Activated T-helper 1 cell treated with anti-CD3 and anti-CD28 coated beads, Interleukin-12 subunit alpha, Interleukin-12 subunit beta, Interleukin-2, Interleukin-4 antibody, amounts not matched to agents 30 ng/mL and 10 ng/mL and 1 ng/mL, durations not matched to agents 14 hours and 24 hours and 36 hours (primary cell): ENCODE measurements at regions not wholly inside any gene's neighbourhood (a gene's known extent, or its start where the extent isn't known, plus 50 kb on each side); places are given as distances from the start of the nearest gene placed in this dataset.

ENCODE experiments used
- DNase-seq: peaks from one replicate; pipeline ENCODE4 v3.0.0; 2021; ENCODE audit warnings: low spot score
- H3K27ac Mint-ChIP-seq: one replicate; pipeline ENCODE4 v1.8.0; 2021; ENCODE audit warnings: mild to moderate bottlenecking, mixed read lengths
- H3K27me3 Mint-ChIP-seq: one replicate; pipeline ENCODE4 v1.8.0; 2022; ENCODE audit warnings: mild to moderate bottlenecking, moderate library complexity, mixed read lengths; ENCODE audit not compliant: insufficient read depth
- H3K36me3 Mint-ChIP-seq: one replicate; pipeline ENCODE4 v1.8.0; 2021; ENCODE audit warnings: low read depth, mixed read lengths
- H3K4me1 Mint-ChIP-seq: one replicate; pipeline ENCODE4 v1.8.0; 2021; ENCODE audit warnings: low read depth, mixed read lengths
- H3K4me3 Mint-ChIP-seq: one replicate; pipeline ENCODE4 v1.8.0; 2021; ENCODE audit warnings: mild to moderate bottlenecking, moderate library complexity, mixed read lengths
- H3K9me3 Mint-ChIP-seq: one replicate; pipeline ENCODE4 v1.8.0; 2021; ENCODE audit warnings: mixed read lengths
- intact Hi-C: fragments of 100-400 bp; cut with micrococcal nuclease; formaldehyde crosslinking; loops from one replicate; pipeline ENCODE4 v1.15.1; 2024

- Mint-ChIP-seq H3K27ac (no peak overlapping the region), H3K4me3 (no peak overlapping the region), H3K36me3 (no peaks in the 10 kb centered on the region), H3K9me3 (peaks cover 21% of the 10 kb centered on the region), H3K27me3 (no peaks in the 10 kb centered on the region), H3K4me1 (no peaks in the 10 kb centered on the region)
- DNase-seq, result no peak
- intact Hi-C loops, result no loop called here
Observed at GRCh38 chr5:3512361-3513095, 83.1 kb upstream of the IRX1 start.

- Mint-ChIP-seq H3K4me1 (no peaks in the 10 kb centered on the region), H3K27ac (no peak overlapping the region), H3K36me3 (no peaks in the 10 kb centered on the region), H3K27me3 (no peaks in the 10 kb centered on the region), H3K9me3 (peaks cover 21% of the 10 kb centered on the region), H3K4me3 (no peak overlapping the region)
- intact Hi-C loops, result no loop called here
- no peak for DNase-seq
Observed at GRCh38 chr5:3511934-3512333, 83.7 kb upstream of the IRX1 start.

GRCh38 chr5:3511519-3511918 lies 84.1 kb upstream of the IRX1 start:
- Mint-ChIP-seq H3K36me3 (no peaks in the 10 kb centered on the region), H3K4me3 (no peak overlapping the region), H3K9me3 (peaks cover 21% of the 10 kb centered on the region), H3K4me1 (no peaks in the 10 kb centered on the region), H3K27me3 (no peaks in the 10 kb centered on the region), H3K27ac (no peak overlapping the region)
- no peak for DNase-seq
- intact Hi-C loops, result no loop called here

- no peaks in the 10 kb centered on the region for H3K4me1 Mint-ChIP-seq
- intact Hi-C loops, result no loop called here
- no peaks in the 10 kb centered on the region for H3K27me3 Mint-ChIP-seq
- H3K27ac Mint-ChIP-seq, result no peak overlapping the region
- H3K4me3 Mint-ChIP-seq, result no peak overlapping the region
- peaks cover 18% of the 10 kb centered on the region for H3K9me3 Mint-ChIP-seq
- no peaks in the 10 kb centered on the region for H3K36me3 Mint-ChIP-seq
- DNase-seq, result no peak
Observed at GRCh38 chr5:3510642-3511417, 84.8 kb upstream of the IRX1 start.

DNA sequence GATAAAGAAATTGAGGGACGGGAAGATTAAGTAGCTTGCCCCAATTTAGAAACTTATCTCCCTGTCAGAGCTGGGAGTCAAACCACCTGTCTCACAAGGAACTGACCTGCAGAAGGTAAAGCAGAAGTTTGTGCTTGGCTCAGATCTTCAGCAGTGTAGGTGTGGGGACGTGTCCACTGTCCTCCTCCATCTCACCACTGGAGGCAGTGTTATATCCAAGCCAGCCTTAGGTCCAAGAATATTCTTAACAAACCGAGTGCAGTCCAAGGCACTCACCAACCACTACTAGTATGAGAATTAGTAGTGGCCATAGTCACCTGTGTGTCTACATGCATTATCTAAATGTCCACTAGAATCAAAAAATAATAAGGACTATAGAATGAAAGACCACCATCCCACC lies 86.3 kb upstream of the IRX1 start:
- intact Hi-C loops, result no loop called here
- Mint-ChIP-seq H3K4me1 (no peaks in the 10 kb centered on the region), H3K4me3 (no peak overlapping the region), H3K9me3 (peaks cover 22% of the 10 kb centered on the region), H3K27ac (no peak overlapping the region), H3K36me3 (no peaks in the 10 kb centered on the region), H3K27me3 (no peaks in the 10 kb centered on the region)
- no peak for DNase-seq

DNA sequence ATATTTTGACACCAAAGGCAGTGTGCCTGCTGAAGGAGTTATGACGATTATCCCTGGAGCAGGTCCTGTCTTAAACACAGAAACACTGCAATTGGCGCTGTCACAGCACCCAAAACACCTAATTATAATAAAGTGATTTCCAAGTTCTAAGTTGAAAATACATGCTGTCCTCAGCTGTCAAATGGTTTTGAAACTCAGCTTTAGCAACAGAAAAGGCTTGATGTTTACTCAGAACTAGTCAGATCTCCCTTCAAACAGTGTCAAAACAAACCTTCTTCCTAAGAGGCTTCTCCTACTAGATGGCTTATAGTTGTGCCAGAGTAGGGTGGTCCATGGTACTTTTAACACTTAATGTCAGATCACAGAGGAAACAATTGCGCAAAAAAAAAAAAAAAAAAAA lies 87.2 kb upstream of the IRX1 start:
- DNase-seq, result no peak
- Mint-ChIP-seq H3K9me3 (peaks cover 22% of the 10 kb centered on the region), H3K4me3 (no peak overlapping the region), H3K36me3 (no peaks in the 10 kb centered on the region), H3K4me1 (no peaks in the 10 kb centered on the region), H3K27me3 (no peaks in the 10 kb centered on the region), H3K27ac (no peak overlapping the region)
- intact Hi-C loops, result no loop called here

DNA sequence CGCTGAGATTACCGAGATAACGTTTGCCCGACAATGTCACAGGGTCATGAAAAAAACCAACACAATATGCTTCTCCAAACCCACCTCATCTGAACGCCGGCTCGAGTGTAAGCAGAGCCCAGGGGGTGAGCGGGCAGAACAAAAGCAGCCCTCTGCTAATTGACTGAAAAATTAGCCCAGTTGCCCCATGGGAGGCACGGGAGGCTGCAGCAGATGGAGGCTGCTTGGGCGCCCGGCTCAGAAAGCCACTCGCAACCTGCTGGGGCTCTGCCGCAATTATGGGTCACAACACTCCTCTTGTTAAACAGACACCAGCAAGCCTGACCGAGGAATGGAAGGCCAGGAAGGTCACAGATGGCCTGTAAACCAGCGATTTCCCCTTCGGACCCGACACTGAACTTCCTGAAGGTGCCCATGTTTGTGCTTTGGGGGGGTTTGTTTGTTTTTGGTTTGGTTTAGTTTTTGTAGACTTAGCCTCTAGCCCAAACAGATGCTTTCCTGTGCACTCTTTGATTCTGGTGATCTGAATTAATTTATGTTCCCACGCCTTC lies 104.6 kb upstream of the IRX1 start:
- H3K27ac Mint-ChIP-seq, result no peak overlapping the region
- H3K4me1 Mint-ChIP-seq, result no peaks in the 10 kb centered on the region
- intact Hi-C loops, result no loop called here
- no peaks in the 10 kb centered on the region for H3K36me3 Mint-ChIP-seq
- H3K9me3 Mint-ChIP-seq, result peaks cover 10% of the 10 kb centered on the region
- no peak for DNase-seq
- no peak overlapping the region for H3K4me3 Mint-ChIP-seq
- no peaks in the 10 kb centered on the region for H3K27me3 Mint-ChIP-seq

- Mint-ChIP-seq H3K4me1 (no peaks in the 10 kb centered on the region), H3K27me3 (no peaks in the 10 kb centered on the region), H3K27ac (no peak overlapping the region), H3K4me3 (no peak overlapping the region), H3K36me3 (no peaks in the 10 kb centered on the region), H3K9me3 (peaks cover 13% of the 10 kb centered on the region)
- no peak for DNase-seq
- intact Hi-C loops, result no loop called here
Observed at GRCh38 chr5:3489239-3489843, 106.3 kb upstream of the IRX1 start.

DNA sequence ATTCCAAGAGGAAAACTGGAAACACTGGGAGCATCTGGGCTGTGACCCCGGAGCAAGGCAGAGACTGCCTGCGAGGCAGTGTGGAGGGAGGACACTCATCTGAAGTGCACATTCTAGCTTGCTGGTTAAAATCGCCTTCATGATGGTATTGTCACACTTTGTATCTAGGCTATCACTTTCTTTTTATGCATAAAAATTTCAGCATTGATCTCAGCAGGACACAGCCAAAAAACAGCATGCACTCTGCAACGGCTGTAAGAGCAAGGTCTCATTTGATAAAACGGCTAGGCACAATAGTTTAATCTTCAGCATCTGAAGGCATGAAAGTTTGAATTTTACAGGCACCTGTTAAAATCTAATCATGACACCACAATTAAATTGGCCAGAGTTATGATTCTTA lies 110.8 kb upstream of the IRX1 start:
- H3K4me3 Mint-ChIP-seq, result no peak overlapping the region
- H3K9me3 Mint-ChIP-seq, result peaks cover 10% of the 10 kb centered on the region
- no peak overlapping the region for H3K27ac Mint-ChIP-seq
- H3K36me3 Mint-ChIP-seq, result no peaks in the 10 kb centered on the region
- no peak for DNase-seq
- intact Hi-C loops, result no loop called here
- H3K27me3 Mint-ChIP-seq, result no peaks in the 10 kb centered on the region
- H3K4me1 Mint-ChIP-seq, result no peaks in the 10 kb centered on the region

- H3K27ac Mint-ChIP-seq, result no peak overlapping the region
- no peak overlapping the region for H3K4me3 Mint-ChIP-seq
- DNase-seq, result no peak
- H3K4me1 Mint-ChIP-seq, result no peaks in the 10 kb centered on the region
- H3K27me3 Mint-ChIP-seq, result no peaks in the 10 kb centered on the region
- intact Hi-C loops, result no loop called here
- peaks cover 16% of the 10 kb centered on the region for H3K9me3 Mint-ChIP-seq
- no peaks in the 10 kb centered on the region for H3K36me3 Mint-ChIP-seq
Observed at GRCh38 chr5:3481175-3481574, 114.5 kb upstream of the IRX1 start.

GRCh38 chr5:3475674-3476073 lies 120.0 kb upstream of the IRX1 start:
- H3K4me3 Mint-ChIP-seq, result no peak overlapping the region
- DNase-seq, result no peak
- H3K4me1 Mint-ChIP-seq, result no peaks in the 10 kb centered on the region
- no peak overlapping the region for H3K27ac Mint-ChIP-seq
- no peaks in the 10 kb centered on the region for H3K36me3 Mint-ChIP-seq
- intact Hi-C loops, result no loop called here
- no peaks in the 10 kb centered on the region for H3K27me3 Mint-ChIP-seq
- H3K9me3 Mint-ChIP-seq, result peaks cover 6% of the 10 kb centered on the region

GRCh38 chr5:3466392-3466791 lies 129.2 kb upstream of the IRX1 start:
- Mint-ChIP-seq H3K27me3 (no peaks in the 10 kb centered on the region), H3K27ac (no peak overlapping the region), H3K4me3 (no peak overlapping the region), H3K4me1 (no peaks in the 10 kb centered on the region), H3K36me3 (no peaks in the 10 kb centered on the region), H3K9me3 (peaks cover 6% of the 10 kb centered on the region)
- no peak for DNase-seq
- intact Hi-C loops, result no loop called here

GRCh38 chr5:3460416-3460815 lies 135.2 kb upstream of the IRX1 start:
- intact Hi-C loops, result no loop called here
- Mint-ChIP-seq H3K27me3 (no peaks in the 10 kb centered on the region), H3K4me1 (no peaks in the 10 kb centered on the region)

More at GRCh38 chr5:3460416-3460815, 135.2 kb upstream of the IRX1 start:
- Mint-ChIP-seq H3K9me3 (peaks cover 8% of the 10 kb centered on the region), H3K27ac (no peak overlapping the region), H3K4me3 (no peak overlapping the region), H3K36me3 (no peaks in the 10 kb centered on the region)
- DNase-seq, result no peak
